HUDEP-2 (cell line): ENCODE measurements at regions not wholly inside any gene's neighbourhood (a gene's known extent, or its start where the extent isn't known, plus 50 kb on each side); places are given as distances from the start of the nearest gene placed in this dataset.
"Not testable (repeated sequence)": the region's sequence is repeated elsewhere in the genome, so short reads cannot be mapped to it uniquely, and the experiment has no call there.

Source experiments
- DNase-seq, 76 experiments: peaks; one replicate each; lab custom pipeline; 2025; ENCODE audit not compliant: unreplicated experiment in 76 of 76; lab: John Stamatoyannopoulos, UW

GRCh38 chr6:132202574-132202973, 198.7 kb downstream of the MOXD1 start:
- no peak for DNase-seq

GRCh38 chr6:132199343-132199742, 201.9 kb downstream of the MOXD1 start:
- DNase-seq: no peak

DNA sequence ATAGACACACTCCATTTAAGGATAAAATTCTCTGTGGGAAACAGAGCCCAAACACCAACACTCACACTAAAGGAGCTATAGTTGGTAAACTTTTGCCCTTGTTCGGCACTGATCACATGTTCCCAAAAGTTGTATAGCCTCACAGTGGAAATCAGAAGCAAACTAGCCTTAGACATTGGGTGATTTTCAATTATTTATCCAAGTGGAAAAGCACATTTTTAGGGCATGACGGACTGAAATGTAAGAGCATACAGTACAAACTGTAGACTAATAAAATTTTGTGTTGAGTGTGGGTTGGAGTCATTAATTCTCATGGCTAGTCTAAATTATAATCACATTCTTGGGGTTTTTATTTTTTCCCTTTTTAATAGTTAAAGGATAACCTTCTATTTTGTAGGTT, 202.4 kb downstream of the MOXD1 start:
- no peak for DNase-seq

GRCh38 chr6:132198040-132198439, 203.2 kb downstream of the MOXD1 start:
- DNase-seq: no peak

GRCh38 chr6:132194529-132194928, 206.7 kb downstream of the MOXD1 start:
- DNase-seq: no peak

GRCh38 chr6:132192631-132193030, 208.6 kb downstream of the MOXD1 start:
- no peak for DNase-seq

DNA sequence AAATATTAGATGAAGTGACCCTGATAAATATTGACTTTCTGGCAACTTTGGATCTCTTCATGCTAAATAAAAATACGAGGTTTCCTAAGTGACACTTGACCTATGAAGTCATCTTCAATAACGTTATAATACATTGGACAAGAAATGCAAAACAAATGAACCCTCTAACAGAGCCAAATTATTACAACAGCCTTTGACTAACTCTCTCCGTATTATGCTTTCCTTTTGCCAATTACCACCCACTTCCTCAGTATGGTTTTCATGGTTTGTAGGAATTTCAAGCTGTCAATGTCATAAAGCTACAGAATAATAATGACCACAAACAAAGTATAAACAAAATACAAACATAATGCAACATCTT, 210.5 kb downstream of the MOXD1 start:
- no peak for DNase-seq

DNA sequence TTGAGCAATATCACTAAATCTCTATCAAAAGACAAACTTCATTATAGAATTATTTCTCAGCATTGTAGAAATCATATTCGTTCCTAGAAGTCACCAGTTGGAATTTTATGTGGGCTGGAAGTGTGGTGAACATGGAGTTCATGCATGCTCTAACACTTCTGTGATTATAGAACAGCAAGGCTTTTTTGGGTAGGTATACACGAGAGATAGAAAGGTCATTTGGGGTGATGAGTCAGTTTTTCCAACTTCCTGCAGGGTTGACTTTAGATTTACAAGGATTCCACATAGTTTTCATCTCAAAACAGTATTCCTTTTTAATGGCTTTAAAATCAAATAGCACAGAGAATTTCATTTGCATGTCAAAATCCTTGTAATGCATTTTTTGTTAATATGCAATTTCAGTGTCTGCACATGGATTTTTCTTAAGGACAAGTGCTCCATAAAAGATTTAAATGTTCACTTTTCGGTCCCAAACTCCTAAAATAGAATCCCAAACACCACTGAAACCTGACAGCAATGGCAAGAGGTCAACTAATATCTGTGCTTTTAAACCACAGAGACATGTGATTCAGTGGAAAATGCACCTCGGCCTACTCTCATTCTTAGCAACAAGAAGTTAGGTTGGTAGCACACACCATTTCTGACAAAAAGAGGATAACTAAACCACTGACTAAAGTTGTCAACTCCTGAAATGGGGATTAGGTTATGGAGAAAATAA, 211.0 kb downstream of the MOXD1 start:
- DNase-seq: no peak

GRCh38 chr6:132188556-132189264, 212.6 kb downstream of the MOXD1 start:
- no peak for DNase-seq

GRCh38 chr6:132187816-132188215, 213.5 kb downstream of the MOXD1 start:
- no peak for DNase-seq

DNA sequence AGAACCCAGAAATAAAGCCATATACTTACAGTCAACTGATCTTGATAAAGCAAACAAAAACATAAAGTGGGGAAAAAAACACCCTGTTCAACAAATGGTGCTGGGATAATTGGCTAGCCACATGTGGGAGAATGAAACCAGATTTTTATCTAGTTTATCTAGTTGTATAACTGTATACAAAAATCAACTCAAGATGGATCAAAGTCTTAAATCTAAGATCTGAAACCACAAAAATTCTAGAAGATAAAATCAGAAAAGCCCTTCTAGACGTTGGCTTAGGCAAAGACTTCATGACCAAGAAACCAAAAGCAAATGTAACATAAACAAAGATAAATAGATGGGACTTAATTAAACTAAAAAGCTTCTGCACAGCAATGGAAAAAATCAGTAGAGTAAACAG, 216.3 kb downstream of the MOXD1 start:
- not testable (repeated sequence) for DNase-seq

DNA sequence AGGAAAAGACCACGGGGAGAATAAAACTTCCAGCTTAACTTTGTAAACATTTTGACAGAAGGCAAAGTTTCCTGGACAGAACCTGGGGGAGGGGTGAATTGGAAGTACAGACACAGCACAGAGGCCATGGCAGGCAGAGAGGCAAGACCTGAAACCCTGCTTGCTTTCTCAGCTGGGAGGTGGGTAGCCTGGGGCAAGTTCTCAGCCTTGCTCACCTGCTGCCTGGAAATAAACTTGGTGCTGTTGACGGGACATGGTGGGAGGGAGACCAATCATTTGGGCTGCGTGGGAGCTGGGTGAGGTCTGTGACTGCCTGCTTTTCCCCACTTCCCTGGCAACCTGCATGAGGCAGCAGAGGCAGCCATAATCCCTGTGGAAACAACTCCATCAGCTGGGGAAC, 221.3 kb downstream of the MOXD1 start:
- no peak for DNase-seq

DNA sequence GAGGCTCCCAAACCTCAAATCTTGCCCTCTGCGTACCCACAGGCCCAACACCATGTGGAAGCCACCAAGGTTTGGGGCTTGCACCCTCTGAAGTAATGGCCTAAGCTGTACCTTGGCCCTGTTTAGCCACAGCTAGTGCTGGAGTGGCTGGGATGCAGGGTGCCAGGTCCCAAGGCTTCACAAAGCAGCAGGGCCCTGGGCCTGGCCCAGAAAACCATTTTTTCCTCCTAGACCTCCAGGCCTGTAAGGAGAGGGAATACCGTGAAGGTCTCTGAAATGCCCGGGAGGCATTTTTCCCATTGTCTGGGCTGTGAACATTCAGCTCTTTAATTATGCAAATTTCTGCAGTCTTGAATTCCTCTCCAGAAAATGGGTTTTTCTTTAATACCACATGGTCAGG, 223.7 kb upstream of the CCN2 start:
- DNase-seq: no peak

GRCh38 chr6:132168961-132169360, 217.8 kb upstream of the CCN2 start:
- DNase-seq: no peak

GRCh38 chr6:132167929-132168892, 217.0 kb upstream of the CCN2 start:
- no peak for DNase-seq

DNA sequence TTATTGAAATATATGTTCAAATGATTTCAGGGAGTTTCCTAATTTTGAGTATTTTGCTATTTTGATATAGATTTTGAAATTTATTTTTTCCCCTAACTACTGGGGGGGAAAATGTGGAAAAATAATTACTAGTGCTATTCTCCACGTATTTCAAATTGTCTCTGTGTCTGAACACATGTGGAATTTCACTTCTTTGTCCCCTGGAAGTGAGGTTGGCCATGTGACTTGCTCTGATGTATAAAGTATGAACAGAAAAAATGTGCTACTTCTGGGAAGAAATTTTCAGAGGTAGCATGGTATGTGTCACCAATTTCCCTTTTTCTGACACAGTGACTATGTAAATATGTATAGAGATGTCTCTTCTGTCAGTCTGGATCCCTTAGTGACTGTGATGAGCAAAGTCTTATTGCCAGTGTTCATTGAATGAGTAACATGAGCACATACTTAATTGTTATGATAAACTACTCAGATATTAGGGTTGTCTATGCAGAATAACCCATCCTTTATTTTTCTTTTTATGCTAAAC, 215.4 kb upstream of the CCN2 start:
- no peak for DNase-seq

GRCh38 chr6:132165677-132166076, 214.5 kb upstream of the CCN2 start:
- no peak for DNase-seq

DNA sequence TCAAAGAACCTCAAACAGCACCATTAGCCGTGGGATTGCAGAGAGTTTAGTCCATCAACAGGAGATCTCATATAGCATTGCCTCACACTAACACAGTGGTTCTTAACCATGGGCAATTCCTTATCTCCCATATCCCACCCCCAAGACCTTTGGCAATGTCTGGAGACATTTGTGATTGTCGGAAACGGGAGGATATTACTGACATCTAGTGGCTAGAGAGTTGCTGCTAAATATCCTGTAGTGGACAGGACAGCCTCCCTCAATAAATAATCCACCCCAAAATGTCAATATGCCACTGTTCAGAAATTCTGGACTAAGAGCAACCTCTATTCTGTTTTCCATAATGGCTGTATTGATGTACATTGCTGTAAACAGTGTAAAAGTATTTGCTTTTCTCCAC, 210.1 kb upstream of the CCN2 start:
- peak in 1 of 76 experiments; percentile 9 for DNase-seq

- DNase-seq: no peak
Observed at GRCh38 chr6:132153221-132153898, 202.2 kb upstream of the CCN2 start.

DNA sequence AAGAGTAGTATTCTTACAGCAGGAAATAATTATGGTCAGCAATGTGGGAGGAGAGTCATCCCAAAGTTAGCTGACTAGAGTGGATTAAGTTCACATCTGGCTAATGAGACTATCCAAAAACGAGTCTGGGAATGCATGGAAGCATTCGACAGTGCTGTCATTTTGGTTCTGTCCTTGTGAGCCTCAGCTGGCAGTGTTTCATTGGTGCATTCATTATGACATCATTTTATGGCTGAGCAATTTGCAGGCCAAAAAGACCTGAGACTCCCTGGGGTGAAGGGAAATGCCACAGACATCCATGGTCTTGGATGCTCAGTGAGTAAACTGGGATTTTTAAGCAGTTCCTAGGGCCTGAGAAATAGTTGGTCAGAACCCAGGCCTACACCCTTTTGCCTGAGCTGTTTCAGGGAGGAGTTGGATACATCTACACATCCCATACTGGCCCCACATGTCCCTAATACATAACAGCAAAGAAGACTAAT, 196.4 kb upstream of the CCN2 start:
- no peak for DNase-seq
